DND-41 (cell line): ENCODE measurements at regions not wholly inside any gene's neighbourhood (a gene's known extent, or its start where the extent isn't known, plus 50 kb on each side); places are given as distances from the start of the nearest gene placed in this dataset.

ENCODE experiments used
- CTCF ChIP-seq: IDR thresholded peaks from 2 replicates; pipeline ENCODE4 v1.5.1; 2012; ENCODE audit warnings: borderline replicate concordance, low read length, moderate library complexity, mild to moderate bottlenecking; ENCODE audit not compliant: poor library complexity, severe bottlenecking; ENCODE audit errors: extremely low read depth
- EZH2 ChIP-seq: IDR thresholded peaks from 3 replicates; pipeline ENCODE4 v1.6.1; 2012; ENCODE audit warnings: borderline replicate concordance, low read depth, mild to moderate bottlenecking, moderate library complexity, low read length, inconsistent platforms; ENCODE audit not compliant: severe bottlenecking

GRCh38 chr12:111012918-111013317 lies 92.5 kb upstream of the MYL2 start:
- no peak for TF ChIP-seq CTCF
- no peak for TF ChIP-seq EZH2
